ENCODE measurements at regions not wholly inside any gene's neighbourhood (a gene's known extent, or its start where the extent isn't known, plus 50 kb on each side); places are given as distances from the start of the nearest gene placed in this dataset.

DNA sequence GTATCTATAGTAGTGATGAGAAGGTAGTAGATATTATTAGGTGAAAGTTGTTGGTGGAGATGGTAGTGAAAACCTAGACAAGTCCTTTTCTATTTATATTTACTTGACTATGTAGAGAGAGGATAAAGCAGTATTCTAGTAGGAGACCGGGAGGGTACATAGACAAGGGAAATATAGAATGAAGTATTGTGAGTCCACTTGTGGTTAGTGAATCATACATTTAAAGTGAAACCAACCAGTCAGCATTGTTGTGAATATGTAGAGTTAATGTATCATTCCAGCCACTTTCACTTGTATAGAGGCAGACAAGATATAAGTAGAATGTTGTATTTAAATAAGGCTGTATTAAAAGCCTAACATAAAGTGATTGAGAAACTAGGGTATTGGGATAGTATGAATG, 1711.3 kb upstream of the ACO1 start (continued):
- TF ChIP-seq ZNF592 (IDR thresholded peaks at IDR 0.05), result no peak

DNA sequence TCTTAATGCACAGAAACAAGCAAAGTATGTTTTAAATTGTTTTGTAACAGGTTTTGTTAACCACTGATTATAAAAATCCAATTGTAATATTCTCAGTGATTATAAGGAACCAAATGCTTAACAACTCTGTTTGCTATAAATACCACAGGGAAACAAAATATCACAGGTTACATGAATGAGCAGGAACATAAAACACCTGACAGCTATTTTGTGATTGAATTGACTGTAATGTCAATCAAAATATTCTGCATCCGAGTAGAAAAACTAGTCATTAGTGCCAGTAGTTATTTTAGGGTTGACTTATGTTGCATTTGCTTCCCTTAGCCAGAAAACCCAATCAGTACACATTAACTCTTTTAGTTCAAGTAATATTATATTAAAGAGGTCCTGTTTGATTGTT, 1707.8 kb upstream of the ACO1 start:
- RAD21 ChIA-PET (ENCODE audit: unreplicated experiment), result no interaction called here
- no TSS peak for BruUV-seq (replicated peaks)
- DNase-seq (ENCODE audit: low read depth, low spot score) (no peak), ATAC-seq (no peak), FAIRE-seq (no peak)
- WGBS (ENCODE audit: insufficient coverage, insufficient replicate concordance, low lambda C conversion rate, missing lambda C conversion rate), result 4% methylated on average over 1 of the region's 1 CpG
- Histone ChIP-seq H3K4me2 (ENCODE audit: control insufficient read depth, insufficient read depth) (no peak overlapping the region), H3K79me2 (ENCODE audit: control insufficient read depth, insufficient read depth, low read length) (no peaks in the 10 kb centered on the region), H3K27me3 (replicated peaks in 1 of 2; ENCODE audit: control insufficient read depth in 2 of 2, insufficient read depth in 2 of 2, low read length in 1 of 2) (no peaks in the 10 kb centered on the region), H3K9me3 (replicated peaks; ENCODE audit: control insufficient read depth, insufficient read depth, low read length) (no peaks in the 10 kb centered on the region), H2AFZ (ENCODE audit: control insufficient read depth, low read depth, low read length) (no peak overlapping the region), H3K27ac (ENCODE audit: control insufficient read depth, insufficient read depth) (no peak overlapping the region), H3K9ac (ENCODE audit: control insufficient read depth, insufficient read depth, low read length) (no peak overlapping the region), H3K4me3 (no peak overlapping the region), H3K36me3 (ENCODE audit: control insufficient read depth in 2 of 2, insufficient read depth in 2 of 2, low read length in 1 of 2) (no peaks in the 10 kb centered on the region), H4K20me1 (ENCODE audit: control insufficient read depth, insufficient read depth) (no peaks in the 10 kb centered on the region), H3K4me1 (ENCODE audit: control insufficient read depth, insufficient read depth, low read length) (no peaks in the 10 kb centered on the region)
- SMC1A ChIA-PET (ENCODE audit: uncharacterized antibody, unreplicated experiment), result no interaction called here
- in situ Hi-C loops (cut with MboI) (no loop called here), intact Hi-C loops (cut with micrococcal nuclease; ENCODE audit: unreplicated experiment) (no loop called here)
- CTCF ChIA-PET, result no interaction called here
- POLR2A ChIA-PET, result no interaction called here
- TF ChIP-seq STAT1 (conservative IDR thresholded peaks at IDR 0.05), result no peak
- TF ChIP-seq NR2C1 (IDR thresholded peaks at IDR 0.05), result no peak
- no peak for TF ChIP-seq JUNB (IDR thresholded peaks at IDR 0.05)
- TF ChIP-seq, protein P1, sequence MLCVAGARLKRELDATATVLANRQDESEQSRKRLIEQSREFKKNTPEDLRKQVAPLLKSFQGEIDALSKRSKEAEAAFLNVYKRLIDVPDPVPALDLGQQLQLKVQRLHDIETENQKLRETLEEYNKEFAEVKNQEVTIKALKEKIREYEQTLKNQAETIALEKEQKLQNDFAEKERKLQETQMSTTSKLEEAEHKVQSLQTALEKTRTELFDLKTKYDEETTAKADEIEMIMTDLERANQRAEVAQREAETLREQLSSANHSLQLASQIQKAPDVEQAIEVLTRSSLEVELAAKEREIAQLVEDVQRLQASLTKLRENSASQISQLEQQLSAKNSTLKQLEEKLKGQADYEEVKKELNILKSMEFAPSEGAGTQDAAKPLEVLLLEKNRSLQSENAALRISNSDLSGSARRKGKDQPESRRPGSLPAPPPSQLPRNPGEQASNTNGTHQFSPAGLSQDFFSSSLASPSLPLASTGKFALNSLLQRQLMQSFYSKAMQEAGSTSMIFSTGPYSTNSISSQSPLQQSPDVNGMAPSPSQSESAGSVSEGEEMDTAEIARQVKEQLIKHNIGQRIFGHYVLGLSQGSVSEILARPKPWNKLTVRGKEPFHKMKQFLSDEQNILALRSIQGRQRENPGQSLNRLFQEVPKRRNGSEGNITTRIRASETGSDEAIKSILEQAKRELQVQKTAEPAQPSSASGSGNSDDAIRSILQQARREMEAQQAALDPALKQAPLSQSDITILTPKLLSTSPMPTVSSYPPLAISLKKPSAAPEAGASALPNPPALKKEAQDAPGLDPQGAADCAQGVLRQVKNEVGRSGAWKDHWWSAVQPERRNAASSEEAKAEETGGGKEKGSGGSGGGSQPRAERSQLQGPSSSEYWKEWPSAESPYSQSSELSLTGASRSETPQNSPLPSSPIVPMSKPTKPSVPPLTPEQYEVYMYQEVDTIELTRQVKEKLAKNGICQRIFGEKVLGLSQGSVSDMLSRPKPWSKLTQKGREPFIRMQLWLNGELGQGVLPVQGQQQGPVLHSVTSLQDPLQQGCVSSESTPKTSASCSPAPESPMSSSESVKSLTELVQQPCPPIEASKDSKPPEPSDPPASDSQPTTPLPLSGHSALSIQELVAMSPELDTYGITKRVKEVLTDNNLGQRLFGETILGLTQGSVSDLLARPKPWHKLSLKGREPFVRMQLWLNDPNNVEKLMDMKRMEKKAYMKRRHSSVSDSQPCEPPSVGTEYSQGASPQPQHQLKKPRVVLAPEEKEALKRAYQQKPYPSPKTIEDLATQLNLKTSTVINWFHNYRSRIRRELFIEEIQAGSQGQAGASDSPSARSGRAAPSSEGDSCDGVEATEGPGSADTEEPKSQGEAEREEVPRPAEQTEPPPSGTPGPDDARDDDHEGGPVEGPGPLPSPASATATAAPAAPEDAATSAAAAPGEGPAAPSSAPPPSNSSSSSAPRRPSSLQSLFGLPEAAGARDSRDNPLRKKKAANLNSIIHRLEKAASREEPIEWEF (IDR thresholded peaks at IDR 0.05; ENCODE audit: insufficient replicate concordance, low read depth, low read length), result no peak
- TF ChIP-seq SREBF2 (IDR thresholded peaks at IDR 0.05; ENCODE audit: low read length), result no peak
- TF ChIP-seq SIX5 (IDR thresholded peaks at IDR 0.05; ENCODE audit: low read depth, low read length, severe bottlenecking), result no peak
- no peak for TF ChIP-seq ETV6 (conservative IDR thresholded peaks at IDR 0.05 in 1 of 2, IDR thresholded peaks at IDR 0.05 in 1 of 2; ENCODE audit: borderline replicate concordance in 1 of 2, low read depth in 1 of 2)
- TF ChIP-seq SMAD5 (IDR thresholded peaks at IDR 0.05; ENCODE audit: low read depth), result no peak
- no peak for TF ChIP-seq ZNF217 (IDR thresholded peaks at IDR 0.05)
- no peak for TF ChIP-seq STAT3 (IDR thresholded peaks at IDR 0.05; ENCODE audit: low read depth, low read length)
- TF ChIP-seq BCL11A (IDR thresholded peaks at IDR 0.05; ENCODE audit: low read depth, low read length), result no peak
- no peak for TF ChIP-seq EP300 (IDR thresholded peaks at IDR 0.05; ENCODE audit: borderline replicate concordance in 1 of 2, control insufficient read depth in 1 of 2, low read depth in 2 of 2, low read length in 2 of 2)
- TF ChIP-seq TCF12 (IDR thresholded peaks at IDR 0.05; ENCODE audit: low read depth, low read length), result no peak
- TF ChIP-seq ZNF622 (IDR thresholded peaks at IDR 0.05), result no peak
- no peak for TF ChIP-seq NRF1 (conservative IDR thresholded peaks at IDR 0.05; ENCODE audit: low read depth, low read length)
- TF ChIP-seq MTA2 (IDR thresholded peaks at IDR 0.05; ENCODE audit: low read depth), result no peak
